ENCODE measurements at regions not wholly inside any gene's neighbourhood (a gene's known extent, or its start where the extent isn't known, plus 50 kb on each side); places are given as distances from the start of the nearest gene placed in this dataset.

- no peaks in the 10 kb centered on the region for H3K27me3 ChIP-seq
- peaks cover 16% of the 10 kb centered on the region for H3K9me3 ChIP-seq
- H3K36me3 ChIP-seq = no peaks in the 10 kb centered on the region
- no peak for DNase-seq
- no peak overlapping the region for H3K4me3 ChIP-seq
These were observed 86.1 kb upstream of the ITPRID2 start for GRCh38 chr2:181805228-181806038.

- DNase-seq = peak; percentile 75
- H3K9me3 ChIP-seq = peaks cover 16% of the 10 kb centered on the region
- H3K4me3 ChIP-seq = no peak overlapping the region
- no peaks in the 10 kb centered on the region for H3K36me3 ChIP-seq
- no peaks in the 10 kb centered on the region for H3K27me3 ChIP-seq
These were observed 85.5 kb upstream of the ITPRID2 start for GRCh38 chr2:181806039-181806392.

GRCh38 chr2:181807526-181807925, 84.0 kb upstream of the ITPRID2 start:
- peaks cover 8% of the 10 kb centered on the region for H3K9me3 ChIP-seq
- H3K36me3 ChIP-seq = no peaks in the 10 kb centered on the region
- no peak overlapping the region for H3K4me3 ChIP-seq
- no peak for DNase-seq
- no peaks in the 10 kb centered on the region for H3K27me3 ChIP-seq

GRCh38 chr2:181810823-181811695, 80.5 kb upstream of the ITPRID2 start:
- Histone ChIP-seq H3K27me3 (no peaks in the 10 kb centered on the region), H3K9me3 (peaks cover 2% of the 10 kb centered on the region; the same call in 1 of the 2 replicates), H3K36me3 (no peaks in the 10 kb centered on the region), H3K4me3 (no peak overlapping the region)
- DNase-seq = peak; percentile 34

GRCh38 chr2:181812106-181812743, 79.3 kb upstream of the ITPRID2 start:
- Histone ChIP-seq H3K36me3 (no peaks in the 10 kb centered on the region), H3K27me3 (no peaks in the 10 kb centered on the region), H3K9me3 (peaks cover 2% of the 10 kb centered on the region; the same call in 1 of the 2 replicates), H3K4me3 (no peak overlapping the region)
- no peak for DNase-seq

GRCh38 chr2:181814057-181814491, 77.5 kb upstream of the ITPRID2 start:
- Histone ChIP-seq H3K9me3 (peaks cover 2% of the 10 kb centered on the region; the same call in 1 of the 2 replicates), H3K36me3 (no peaks in the 10 kb centered on the region), H3K27me3 (no peaks in the 10 kb centered on the region), H3K4me3 (no peak overlapping the region)
- DNase-seq = no peak

- Histone ChIP-seq H3K9me3 (peaks cover 2% of the 10 kb centered on the region; the same call in 1 of the 2 replicates), H3K27me3 (no peaks in the 10 kb centered on the region)
- no peak for DNase-seq
These were observed 74.0 kb upstream of the ITPRID2 start for GRCh38 chr2:181817509-181817908.

GRCh38 chr2:181818058-181818680, 73.4 kb upstream of the ITPRID2 start:
- H3K27me3 ChIP-seq = no peaks in the 10 kb centered on the region
- no peak overlapping the region for H3K4me3 ChIP-seq
- no peaks in the 10 kb centered on the region for H3K9me3 ChIP-seq
- no peak for DNase-seq
- H3K36me3 ChIP-seq = no peaks in the 10 kb centered on the region

More at GRCh38 chr2:181817509-181817908, 74.0 kb upstream of the ITPRID2 start:
- Histone ChIP-seq H3K4me3 (no peak overlapping the region), H3K36me3 (no peaks in the 10 kb centered on the region)

- DNase-seq = no peak
- Histone ChIP-seq H3K9me3 (no peaks in the 10 kb centered on the region), H3K4me3 (no peak overlapping the region), H3K27me3 (no peaks in the 10 kb centered on the region), H3K36me3 (no peaks in the 10 kb centered on the region)
These were observed 72.7 kb upstream of the ITPRID2 start for GRCh38 chr2:181818840-181819239.

- DNase-seq = no peak
- no peaks in the 10 kb centered on the region for H3K36me3 ChIP-seq
- H3K9me3 ChIP-seq = no peaks in the 10 kb centered on the region
- H3K27me3 ChIP-seq = no peaks in the 10 kb centered on the region
- H3K4me3 ChIP-seq = no peak overlapping the region
These were observed 70.5 kb upstream of the ITPRID2 start for GRCh38 chr2:181821049-181821448.

GRCh38 chr2:181822097-181822496, 69.4 kb upstream of the ITPRID2 start:
- DNase-seq = no peak
- no peaks in the 10 kb centered on the region for H3K9me3 ChIP-seq
- H3K36me3 ChIP-seq = no peaks in the 10 kb centered on the region
- H3K27me3 ChIP-seq = no peaks in the 10 kb centered on the region
- H3K4me3 ChIP-seq = no peak overlapping the region

GRCh38 chr2:181823405-181823804, 68.1 kb upstream of the ITPRID2 start:
- no peaks in the 10 kb centered on the region for H3K27me3 ChIP-seq
- H3K9me3 ChIP-seq = no peaks in the 10 kb centered on the region
- DNase-seq = peak; percentile 9
- H3K36me3 ChIP-seq = no peaks in the 10 kb centered on the region
- H3K4me3 ChIP-seq = no peak overlapping the region

- no peaks in the 10 kb centered on the region for H3K9me3 ChIP-seq
- no peak for DNase-seq
- no peaks in the 10 kb centered on the region for H3K27me3 ChIP-seq
These were observed 63.3 kb upstream of the ITPRID2 start for GRCh38 chr2:181828122-181828705.

GRCh38 chr2:181829230-181829629, 62.3 kb upstream of the ITPRID2 start:
- no peak for DNase-seq
- Histone ChIP-seq H3K36me3 (no peaks in the 10 kb centered on the region), H3K27me3 (no peaks in the 10 kb centered on the region), H3K4me3 (no peak overlapping the region), H3K9me3 (no peaks in the 10 kb centered on the region)

More at GRCh38 chr2:181828122-181828705, 63.3 kb upstream of the ITPRID2 start:
- Histone ChIP-seq H3K4me3 (no peak overlapping the region), H3K36me3 (no peaks in the 10 kb centered on the region)

GRCh38 chr2:181832015-181832414, 59.5 kb upstream of the ITPRID2 start:
- H3K9me3 ChIP-seq = no peaks in the 10 kb centered on the region
- H3K4me3 ChIP-seq = no peak overlapping the region
- no peak for DNase-seq

GRCh38 chr2:181836583-181836982, 54.9 kb upstream of the ITPRID2 start:
- Histone ChIP-seq H3K4me3 (no peak overlapping the region), H3K36me3 (no peaks in the 10 kb centered on the region), H3K9me3 (no peaks in the 10 kb centered on the region), H3K27me3 (no peaks in the 10 kb centered on the region)
- no peak for DNase-seq

More at GRCh38 chr2:181832015-181832414, 59.5 kb upstream of the ITPRID2 start:
- H3K27me3 ChIP-seq = no peaks in the 10 kb centered on the region
- H3K36me3 ChIP-seq = no peaks in the 10 kb centered on the region
